AG20443 (cell line): ENCODE measurements at regions not wholly inside any gene's neighbourhood (a gene's known extent, or its start where the extent isn't known, plus 50 kb on each side); places are given as distances from the start of the nearest gene placed in this dataset.
A peak's percentile ranks its signal among the peaks of the same experiment; 100 is the strongest.
"Not testable (repeated sequence)": the region's sequence is repeated elsewhere in the genome, so short reads cannot be mapped to it uniquely, and the experiment has no call there.

ENCODE experiments used
- DNase-seq: peaks from one replicate; pipeline ENCODE4 v3.0.0; 2012; ENCODE audit warnings: low spot score, mixed read lengths

GRCh38 chr9:589723-590122 is 251.8 kb upstream of the DMRT1 start:
- DNase-seq, result peak; percentile 17

GRCh38 chr9:591292-591691 is 250.2 kb upstream of the DMRT1 start:
- no peak for DNase-seq

GRCh38 chr9:592225-592624 is 249.3 kb upstream of the DMRT1 start:
- DNase-seq, result no peak

GRCh38 chr9:592733-593132 is 248.8 kb upstream of the DMRT1 start:
- no peak for DNase-seq

GRCh38 chr9:593809-594208 is 247.7 kb upstream of the DMRT1 start:
- DNase-seq, result no peak

- no peak for DNase-seq
These were observed 244.8 kb upstream of the DMRT1 start for GRCh38 chr9:596703-597102.

- no peak for DNase-seq
These were observed 241.5 kb upstream of the DMRT1 start for GRCh38 chr9:600006-600405.

GRCh38 chr9:602716-603115 is 238.8 kb upstream of the DMRT1 start:
- DNase-seq, result no peak

GRCh38 chr9:603126-603525 is 238.4 kb upstream of the DMRT1 start:
- no peak for DNase-seq

- no peak for DNase-seq
These were observed 234.1 kb upstream of the DMRT1 start for GRCh38 chr9:607417-607816.

- peak; percentile 91 for DNase-seq
These were observed 227.6 kb upstream of the DMRT1 start for GRCh38 chr9:613771-614347.

- peak; percentile 27 for DNase-seq
These were observed 227.1 kb upstream of the DMRT1 start for GRCh38 chr9:614431-614830.

GRCh38 chr9:615756-616155 is 225.7 kb upstream of the DMRT1 start:
- DNase-seq, result no peak

GRCh38 chr9:616694-617093 is 224.8 kb upstream of the DMRT1 start:
- DNase-seq, result no peak

- no peak for DNase-seq
These were observed 223.9 kb upstream of the DMRT1 start for GRCh38 chr9:617445-618085.

GRCh38 chr9:618478-618877 is 223.0 kb upstream of the DMRT1 start:
- DNase-seq, result peak; percentile 12

- DNase-seq, result no peak
These were observed 220.2 kb upstream of the DMRT1 start for GRCh38 chr9:621201-621855.

GRCh38 chr9:624935-625500 is 216.5 kb upstream of the DMRT1 start:
- DNase-seq, result no peak

GRCh38 chr9:625613-626012 is 215.9 kb upstream of the DMRT1 start:
- no peak for DNase-seq

- DNase-seq, result not testable (repeated sequence)
These were observed 215.4 kb upstream of the DMRT1 start for GRCh38 chr9:626114-626513.

GRCh38 chr9:626596-626995 is 214.9 kb upstream of the DMRT1 start:
- DNase-seq, result peak; percentile 24

- DNase-seq, result no peak
These were observed 214.0 kb upstream of the DMRT1 start for GRCh38 chr9:627336-627970.

- no peak for DNase-seq
These were observed 212.4 kb upstream of the DMRT1 start for GRCh38 chr9:629146-629545.
